HepG2 (cell line): ENCODE measurements at regions not wholly inside any gene's neighbourhood (a gene's known extent, or its start where the extent isn't known, plus 50 kb on each side); places are given as distances from the start of the nearest gene placed in this dataset.

Source experiments
- ATAC-seq: fragments of 200-7000 bp; cut with Tn5 transposase; 3 replicates; pipeline ENCODE4 v1.9.1; 2020; ENCODE audit warnings: mild to moderate bottlenecking, moderate library complexity
- BruUV-seq: library from RNA; stranded (reverse); fragments of 400-500 nt; replicated peaks from 2 replicates; lab custom pipeline; 2021; lab: Mats Ljungman, UMichigan
- CTCF ChIA-PET: fragments of 300-600 bp; formaldehyde crosslinking; extraction: SDS; loops from one replicate; lab custom pipeline; 2021; ENCODE audit warnings: low total read pairs, inconsistent platforms, low intra/inter-chr PET ratio; lab: Yijun Ruan, JAX
- POLR2A ChIA-PET: fragments of 350-600 bp; sonication (Branson Sonifier 250); formaldehyde crosslinking; loops from one replicate; lab custom pipeline; 2020; ENCODE audit warnings: antibody characterized with exemption, inconsistent platforms; lab: Yijun Ruan, JAX
- DNase-seq: peaks from one replicate; pipeline ENCODE4 v3.0.0-alpha.2; 2015; ENCODE audit warnings: low spot score
- FAIRE-seq: peaks from 3 replicates; lab custom pipeline; 2011; peaks lifted over from hg19 to GRCh38; lab: Jason Lieb, UNC
- H2AFZ ChIP-seq: one replicate; pipeline ENCODE4 v1.6.1; 2011; ENCODE audit warnings: low read length, inconsistent platforms
- H3K27ac ChIP-seq: fragments of 300-600 bp; 3 replicates; pipeline ENCODE4 v1.8.0; 2011; ENCODE audit warnings: mixed run types, mild to moderate bottlenecking, mixed read lengths, low read length, inconsistent platforms; ENCODE audit not compliant: insufficient read depth; ENCODE audit errors: extremely low read length
- H3K27me3 ChIP-seq, 2 experiments: fragments of 200-600 bp in 1 of 2; 2 replicates in 1 of 2; 3 replicates in 1 of 2; pipeline versions ENCODE4 v1.6.0 to v1.8.0; 2011; ENCODE audit warnings: low read length in 2 of 2, mild to moderate bottlenecking in 2 of 2, moderate library complexity in 2 of 2, inconsistent platforms in 1 of 2; ENCODE audit not compliant: insufficient read depth in 2 of 2, control insufficient read depth in 1 of 2
- H3K36me3 ChIP-seq, 2 experiments: fragments of 200-600 bp in 1 of 2; replicated peaks in 1 of 2; 2 replicates in 1 of 2; 3 replicates in 1 of 2; pipeline versions ENCODE4 v1.5.1 to v1.8.0; 2011; ENCODE audit warnings: low read length in 2 of 2, inconsistent platforms in 1 of 2; ENCODE audit not compliant: insufficient read depth in 2 of 2, control insufficient read depth in 1 of 2
- H3K4me1 ChIP-seq: 2 replicates; pipeline ENCODE4 v1.5.1; 2012; ENCODE audit warnings: low read length, inconsistent platforms; ENCODE audit not compliant: insufficient read depth
- H3K4me2 ChIP-seq: 2 replicates; pipeline ENCODE4 v1.6.0; 2011; ENCODE audit warnings: low read depth, low read length, inconsistent platforms
- H3K4me3 ChIP-seq, 3 experiments: fragments of 200-600 bp in 1 of 3; sonication (generic), shearing (Covaris generic) in 1 of 3; replicated peaks in 1 of 3; 2 replicates each; pipeline ENCODE4 v1.5.1; 2011 to 2016; ENCODE audit warnings: low read length in 3 of 3, inconsistent platforms in 2 of 3, low read depth in 2 of 3, mild to moderate bottlenecking in 2 of 3, control low read depth in 1 of 3, mixed read lengths in 1 of 3; ENCODE audit not compliant: insufficient read depth in 1 of 3
- H3K79me2 ChIP-seq: one replicate; pipeline ENCODE4 v1.6.1; 2011; ENCODE audit warnings: low read length, inconsistent platforms; ENCODE audit not compliant: insufficient read depth
- H3K9ac ChIP-seq: 2 replicates; pipeline ENCODE4 v1.6.0; 2011; ENCODE audit warnings: mild to moderate bottlenecking, low read depth, low read length, inconsistent platforms; ENCODE audit not compliant: insufficient read depth
- H3K9me3 ChIP-seq: 2 replicates; pipeline ENCODE4 v1.5.1; 2012; ENCODE audit warnings: mild to moderate bottlenecking, low read length
- H4K20me1 ChIP-seq: 2 replicates; pipeline ENCODE4 v1.6.0; 2011; ENCODE audit warnings: inconsistent platforms, mild to moderate bottlenecking, low read length, moderate library complexity; ENCODE audit not compliant: insufficient read depth
- BCL6 ChIP-seq: IDR thresholded peaks from 2 replicates; pipeline ENCODE4 v1.6.1; 2016; ENCODE audit warnings: missing genetic modification reagents, missing compliant biosample characterization
- GATAD1 ChIP-seq: IDR thresholded peaks from 2 replicates; pipeline ENCODE4 v1.6.1; 2016; ENCODE audit warnings: missing genetic modification reagents, missing compliant biosample characterization
- KDM2A ChIP-seq: sonication (generic); formaldehyde crosslinking; IDR thresholded peaks from 2 replicates; pipeline ENCODE4 v1.4.0; 2020; ENCODE audit warnings: low read depth, missing genetic modification reagents, borderline replicate concordance
- SP5 ChIP-seq: IDR thresholded peaks from 2 replicates; pipeline ENCODE4 v1.6.1; 2016; ENCODE audit warnings: low read depth, borderline replicate concordance
- TRIM24 ChIP-seq: sonication (generic); formaldehyde crosslinking; IDR thresholded peaks from 2 replicates; pipeline ENCODE4 v1.8.0; 2022; ENCODE audit warnings: mild to moderate bottlenecking, missing genetic modification reagents
- ZFP91 ChIP-seq: sonication (generic); formaldehyde crosslinking; IDR thresholded peaks from 2 replicates; pipeline ENCODE4 v1.9.0; 2022; ENCODE audit warnings: missing genetic modification reagents, mild to moderate bottlenecking, borderline replicate concordance
- ZNF749 ChIP-seq: sonication (generic); formaldehyde crosslinking; IDR thresholded peaks from 2 replicates; pipeline ENCODE4 v1.8.0; 2022; ENCODE audit warnings: mild to moderate bottlenecking, missing genetic modification reagents, moderate library complexity, borderline replicate concordance
- ZNF75D ChIP-seq: sonication (generic); formaldehyde crosslinking; IDR thresholded peaks from 2 replicates; pipeline ENCODE4 v1.8.1; 2023; ENCODE audit warnings: missing genetic modification reagents, mild to moderate bottlenecking, borderline replicate concordance
- ZNF761 ChIP-seq: sonication (generic); formaldehyde crosslinking; conservative IDR thresholded peaks from 2 replicates; pipeline ENCODE4 v1.4.0; 2020; ENCODE audit warnings: mild to moderate bottlenecking, missing genetic modification reagents
- ZNF777 ChIP-seq: sonication (generic); formaldehyde crosslinking; IDR thresholded peaks from 2 replicates; pipeline ENCODE4 v1.4.0; 2020; ENCODE audit warnings: missing genetic modification reagents
- ZNF839 ChIP-seq: sonication (generic); formaldehyde crosslinking; IDR thresholded peaks from 2 replicates; pipeline ENCODE4 v1.4.0; 2020; ENCODE audit warnings: missing genetic modification reagents, mild to moderate bottlenecking, borderline replicate concordance
- WGBS: methylation state at CpG from one replicate; pipeline ENCODE4 v1.1.6; 2017; ENCODE audit warnings: low lambda C conversion rate; 5-methylcytosine and 5-hydroxymethylcytosine counted together
- in situ Hi-C: cut with HindIII; loops from 2 replicates; pipeline ENCODE4 v1.10.0; 2017; ENCODE audit warnings: low pct_unique_long_range_greater_than_20kb; ENCODE audit not compliant: extremely low pct_ligation_motif_present
- intact Hi-C: fragments of 100-400 bp; cut with micrococcal nuclease; formaldehyde crosslinking; loops from one replicate; pipeline ENCODE4 v1.10.0; 2022; ENCODE audit not compliant: unreplicated experiment
- TF ChIP-seq, protein P1 (sequence below): sonication (generic); formaldehyde crosslinking; IDR thresholded peaks from 2 replicates; pipeline ENCODE4 v1.9.0; 2021; ENCODE audit warnings: missing genetic modification reagents, borderline replicate concordance
- TF ChIP-seq, protein P2 (sequence below): sonication (generic); formaldehyde crosslinking; IDR thresholded peaks from 2 replicates; pipeline ENCODE4 v1.4.0; 2020; ENCODE audit warnings: missing genetic modification reagents, borderline replicate concordance
- TF ChIP-seq, protein P3 (sequence below): IDR thresholded peaks from 2 replicates; pipeline ENCODE4 v1.6.1; 2016; ENCODE audit warnings: low read depth

- TF ChIP-seq, protein P1, sequence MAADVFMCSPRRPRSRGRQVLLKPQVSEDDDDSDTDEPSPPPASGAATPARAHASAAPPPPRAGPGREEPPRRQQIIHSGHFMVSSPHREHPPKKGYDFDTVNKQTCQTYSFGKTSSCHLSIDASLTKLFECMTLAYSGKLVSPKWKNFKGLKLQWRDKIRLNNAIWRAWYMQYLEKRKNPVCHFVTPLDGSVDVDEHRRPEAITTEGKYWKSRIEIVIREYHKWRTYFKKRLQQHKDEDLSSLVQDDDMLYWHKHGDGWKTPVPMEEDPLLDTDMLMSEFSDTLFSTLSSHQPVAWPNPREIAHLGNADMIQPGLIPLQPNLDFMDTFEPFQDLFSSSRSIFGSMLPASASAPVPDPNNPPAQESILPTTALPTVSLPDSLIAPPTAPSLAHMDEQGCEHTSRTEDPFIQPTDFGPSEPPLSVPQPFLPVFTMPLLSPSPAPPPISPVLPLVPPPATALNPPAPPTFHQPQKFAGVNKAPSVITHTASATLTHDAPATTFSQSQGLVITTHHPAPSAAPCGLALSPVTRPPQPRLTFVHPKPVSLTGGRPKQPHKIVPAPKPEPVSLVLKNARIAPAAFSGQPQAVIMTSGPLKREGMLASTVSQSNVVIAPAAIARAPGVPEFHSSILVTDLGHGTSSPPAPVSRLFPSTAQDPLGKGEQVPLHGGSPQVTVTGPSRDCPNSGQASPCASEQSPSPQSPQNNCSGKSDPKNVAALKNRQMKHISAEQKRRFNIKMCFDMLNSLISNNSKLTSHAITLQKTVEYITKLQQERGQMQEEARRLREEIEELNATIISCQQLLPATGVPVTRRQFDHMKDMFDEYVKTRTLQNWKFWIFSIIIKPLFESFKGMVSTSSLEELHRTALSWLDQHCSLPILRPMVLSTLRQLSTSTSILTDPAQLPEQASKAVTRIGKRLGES (CRISPR knock-in tag), result no peak
- no peak for TF ChIP-seq ZNF761 (CRISPR knock-in tag)
- no peak for TF ChIP-seq ZNF777
- TF ChIP-seq ZFP91, result no peak
- TF ChIP-seq ZNF749 (CRISPR knock-in tag), result no peak
These were observed 156.3 kb upstream of the MVB12B start (continued) for GRCh38 chr9:126170286-126170823.

DNA sequence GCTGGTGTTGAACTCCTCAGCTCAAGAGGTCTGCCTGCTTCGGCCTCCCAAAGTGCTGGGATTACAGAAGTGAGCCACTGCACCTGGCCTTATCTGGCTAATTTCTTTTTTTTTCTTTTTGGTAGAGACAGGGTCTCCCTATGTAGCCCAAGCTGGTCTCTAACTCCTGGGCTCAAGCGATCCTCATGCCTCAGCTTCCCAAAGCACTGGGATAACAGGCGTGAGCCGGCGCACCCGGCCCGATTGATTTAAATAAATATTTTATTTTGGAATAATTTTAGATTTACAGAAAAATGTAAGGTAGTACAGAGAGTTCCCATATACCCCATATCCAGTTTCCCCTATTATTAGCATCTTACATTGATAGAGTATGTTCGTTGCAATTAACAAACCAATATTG is 155.0 kb upstream of the MVB12B start:
- Histone ChIP-seq H4K20me1 (no peaks in the 10 kb centered on the region), H3K4me2 (no peak overlapping the region), H3K27ac (no peak overlapping the region), H3K79me2 (no peaks in the 10 kb centered on the region), H2AFZ (no peak overlapping the region), H3K36me3 (no peaks in the 10 kb centered on the region), H3K4me3 (no peak overlapping the region), H3K9me3 (no peaks in the 10 kb centered on the region), H3K4me1 (no peaks in the 10 kb centered on the region), H3K27me3 (peaks cover 7 to 38% of the 10 kb centered on the region in 2 experiments; a peak in 4 of 5 replicates), H3K9ac (no peak overlapping the region)
- ATAC-seq (no peak), FAIRE-seq (no peak), DNase-seq (no peak)
- intact Hi-C loops (no loop called here), in situ Hi-C loops (no loop called here)
- POLR2A ChIA-PET, result no interaction called here
- 78% methylated on average over 8 of the region's 8 CpGs for WGBS
- no TSS peak for BruUV-seq
- CTCF ChIA-PET, result no interaction called here
- TF ChIP-seq BCL6 (CRISPR knock-in tag), result no peak
- TF ChIP-seq, protein P2, sequence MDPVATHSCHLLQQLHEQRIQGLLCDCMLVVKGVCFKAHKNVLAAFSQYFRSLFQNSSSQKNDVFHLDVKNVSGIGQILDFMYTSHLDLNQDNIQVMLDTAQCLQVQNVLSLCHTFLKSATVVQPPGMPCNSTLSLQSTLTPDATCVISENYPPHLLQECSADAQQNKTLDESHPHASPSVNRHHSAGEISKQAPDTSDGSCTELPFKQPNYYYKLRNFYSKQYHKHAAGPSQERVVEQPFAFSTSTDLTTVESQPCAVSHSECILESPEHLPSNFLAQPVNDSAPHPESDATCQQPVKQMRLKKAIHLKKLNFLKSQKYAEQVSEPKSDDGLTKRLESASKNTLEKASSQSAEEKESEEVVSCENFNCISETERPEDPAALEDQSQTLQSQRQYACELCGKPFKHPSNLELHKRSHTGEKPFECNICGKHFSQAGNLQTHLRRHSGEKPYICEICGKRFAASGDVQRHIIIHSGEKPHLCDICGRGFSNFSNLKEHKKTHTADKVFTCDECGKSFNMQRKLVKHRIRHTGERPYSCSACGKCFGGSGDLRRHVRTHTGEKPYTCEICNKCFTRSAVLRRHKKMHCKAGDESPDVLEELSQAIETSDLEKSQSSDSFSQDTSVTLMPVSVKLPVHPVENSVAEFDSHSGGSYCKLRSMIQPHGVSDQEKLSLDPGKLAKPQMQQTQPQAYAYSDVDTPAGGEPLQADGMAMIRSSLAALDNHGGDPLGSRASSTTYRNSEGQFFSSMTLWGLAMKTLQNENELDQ (CRISPR knock-in tag), result no peak
- no peak for TF ChIP-seq ZNF839 (CRISPR knock-in tag)
- TF ChIP-seq KDM2A, result no peak
- TF ChIP-seq TRIM24 (CRISPR knock-in tag), result no peak
- TF ChIP-seq ZNF75D, result no peak
- no peak for TF ChIP-seq SP5 (CRISPR knock-in tag)
- TF ChIP-seq, protein P3, sequence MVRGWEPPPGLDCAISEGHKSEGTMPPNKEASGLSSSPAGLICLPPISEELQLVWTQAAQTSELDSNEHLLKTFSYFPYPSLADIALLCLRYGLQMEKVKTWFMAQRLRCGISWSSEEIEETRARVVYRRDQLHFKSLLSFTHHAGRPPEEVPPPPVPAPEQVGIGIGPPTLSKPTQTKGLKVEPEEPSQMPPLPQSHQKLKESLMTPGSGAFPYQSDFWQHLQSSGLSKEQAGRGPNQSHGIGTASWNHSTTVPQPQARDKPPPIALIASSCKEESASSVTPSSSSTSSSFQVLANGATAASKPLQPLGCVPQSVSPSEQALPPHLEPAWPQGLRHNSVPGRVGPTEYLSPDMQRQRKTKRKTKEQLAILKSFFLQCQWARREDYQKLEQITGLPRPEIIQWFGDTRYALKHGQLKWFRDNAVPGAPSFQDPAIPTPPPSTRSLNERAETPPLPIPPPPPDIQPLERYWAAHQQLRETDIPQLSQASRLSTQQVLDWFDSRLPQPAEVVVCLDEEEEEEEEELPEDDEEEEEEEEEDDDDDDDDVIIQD (CRISPR knock-in tag), result no peak
- TF ChIP-seq GATAD1 (CRISPR knock-in tag), result no peak
